Mesenchymal stem cell (in vitro differentiated cells and primary cell): ENCODE measurements at regions not wholly inside any gene's neighbourhood (a gene's known extent, or its start where the extent isn't known, plus 50 kb on each side); places are given as distances from the start of the nearest gene placed in this dataset.

Experiments used
- DNase-seq: peaks from one replicate; pipeline ENCODE4 v3.0.0-alpha.2; 2013
- H2AFZ ChIP-seq: one replicate; pipeline ENCODE4 v1.6.1; 2013; ENCODE audit warnings: low read depth, mild to moderate bottlenecking, control low read depth, inconsistent platforms, low read length, moderate library complexity
- H2AK5ac ChIP-seq: 2 replicates; pipeline ENCODE4 v1.6.1; 2013; ENCODE audit warnings: low read length, moderate library complexity, mild to moderate bottlenecking, inconsistent platforms; ENCODE audit not compliant: severe bottlenecking
- H2BK120ac ChIP-seq: one replicate; pipeline ENCODE4 v1.6.1; 2013; ENCODE audit warnings: low read depth, mild to moderate bottlenecking, inconsistent platforms, low read length, moderate library complexity
- H2BK12ac ChIP-seq, 2 experiments: one replicate each; pipeline ENCODE4 v1.6.1; 2013; ENCODE audit warnings: inconsistent platforms in 2 of 2, low read length in 2 of 2, mild to moderate bottlenecking in 2 of 2, moderate library complexity in 2 of 2, control low read depth in 1 of 2
- H2BK15ac ChIP-seq: one replicate; pipeline ENCODE4 v1.6.1; 2013; ENCODE audit warnings: mild to moderate bottlenecking, low read depth, inconsistent platforms; ENCODE audit not compliant: poor library complexity, severe bottlenecking
- H2BK5ac ChIP-seq: 2 replicates; pipeline ENCODE4 v1.6.1; 2013; ENCODE audit warnings: low read depth, mild to moderate bottlenecking, low read length, control low read depth, inconsistent platforms; ENCODE audit not compliant: poor library complexity, severe bottlenecking
- H3K14ac ChIP-seq, 2 experiments: one replicate each; pipeline ENCODE4 v1.6.1; 2013; ENCODE audit warnings: inconsistent platforms in 2 of 2, low read length in 2 of 2, control low read depth in 1 of 2, mild to moderate bottlenecking in 1 of 2, moderate library complexity in 1 of 2
- H3K18ac ChIP-seq, 2 experiments: one replicate each; pipeline ENCODE4 v1.6.1; 2013; ENCODE audit warnings: inconsistent platforms in 2 of 2, low read length in 2 of 2, control low read depth in 1 of 2, low read depth in 1 of 2, mild to moderate bottlenecking in 1 of 2
- H3K23ac ChIP-seq, 2 experiments: one replicate each; pipeline ENCODE4 v1.6.1; 2013; ENCODE audit warnings: inconsistent platforms in 2 of 2, low read length in 2 of 2, mild to moderate bottlenecking in 2 of 2, moderate library complexity in 2 of 2, control low read depth in 1 of 2
- H3K27ac ChIP-seq: 2 replicates; pipeline ENCODE4 v1.5.1; 2013; ENCODE audit warnings: mild to moderate bottlenecking, moderate library complexity, low read length, control low read depth, inconsistent platforms; ENCODE audit not compliant: poor library complexity, severe bottlenecking
- H3K27me3 ChIP-seq, 2 experiments: 2 replicates each; pipeline versions ENCODE4 v1.6.1 to v1.7.0; 2013; ENCODE audit warnings: low read length in 2 of 2, mild to moderate bottlenecking in 2 of 2, moderate library complexity in 2 of 2, control low read depth in 1 of 2, inconsistent platforms in 1 of 2; ENCODE audit not compliant: control insufficient read depth in 1 of 2, insufficient read depth in 1 of 2
- H3K36me3 ChIP-seq, 2 experiments: 2 replicates each; pipeline versions ENCODE4 v1.6.1 to v1.7.0; 2013; ENCODE audit warnings: low read length in 2 of 2, control low read depth in 1 of 2, inconsistent platforms in 1 of 2, low read depth in 1 of 2, mild to moderate bottlenecking in 1 of 2; ENCODE audit not compliant: insufficient read depth in 2 of 2, control insufficient read depth in 1 of 2
- H3K4ac ChIP-seq, 2 experiments: one replicate each; pipeline ENCODE4 v1.6.1; 2013; ENCODE audit warnings: inconsistent platforms in 2 of 2, low read length in 2 of 2, mild to moderate bottlenecking in 2 of 2, moderate library complexity in 2 of 2, control low read depth in 1 of 2, low read depth in 1 of 2
- H3K4me1 ChIP-seq: 2 replicates; pipeline ENCODE4 v1.6.1; 2013; ENCODE audit warnings: low read depth, low read length, control low read depth; ENCODE audit not compliant: control insufficient read depth, insufficient read depth
- H3K4me2 ChIP-seq: 2 replicates; pipeline ENCODE4 v1.6.1; 2013; ENCODE audit warnings: low read length, mild to moderate bottlenecking, inconsistent platforms; ENCODE audit not compliant: poor library complexity, severe bottlenecking
- H3K4me3 ChIP-seq, 2 experiments: 2 replicates each; pipeline versions ENCODE4 v1.5.1 to v1.7.0; 2013; ENCODE audit warnings: low read length in 2 of 2, mild to moderate bottlenecking in 2 of 2, control low read depth in 1 of 2, low read depth in 1 of 2; ENCODE audit not compliant: insufficient read depth in 1 of 2
- H3K79me1 ChIP-seq: replicated peaks from 2 replicates; pipeline ENCODE4 v1.6.1; 2013; ENCODE audit warnings: mild to moderate bottlenecking, control low read depth, low read length, inconsistent platforms; ENCODE audit not compliant: poor library complexity, severe bottlenecking
- H3K9ac ChIP-seq: 2 replicates; pipeline ENCODE4 v1.7.0; 2013; ENCODE audit warnings: mild to moderate bottlenecking, low read length, moderate library complexity
- H3K9me3 ChIP-seq: 2 replicates; pipeline ENCODE4 v1.7.0; 2013; ENCODE audit warnings: mild to moderate bottlenecking, low read length; ENCODE audit not compliant: control insufficient read depth
- H4K8ac ChIP-seq: one replicate; pipeline ENCODE4 v1.6.1; 2013; ENCODE audit warnings: inconsistent platforms, mild to moderate bottlenecking, low read length, moderate library complexity
- H4K91ac ChIP-seq: one replicate; pipeline ENCODE4 v1.6.1; 2013; ENCODE audit warnings: mild to moderate bottlenecking, low read length, inconsistent platforms
- whole genome bisulfite sequencing: methylation state at CpG from one replicate; pipeline ENCODE4 v1.1.7; 2013; ENCODE audit warnings: mixed read lengths; 5-methylcytosine and 5-hydroxymethylcytosine counted together

- no peak overlapping the region for H4K8ac ChIP-seq
- H2BK15ac ChIP-seq = no peak overlapping the region
- H3K27me3 ChIP-seq = no peaks in the 10 kb centered on the region
- no peak overlapping the region for H2BK12ac ChIP-seq
- H3K4me1 ChIP-seq = peaks cover 4% of the 10 kb centered on the region
- peaks cover 45% of the 10 kb centered on the region for H3K79me1 ChIP-seq
- peak overlapping the region in 1 of 2 experiments; percentile 23 for H3K18ac ChIP-seq
- no peak overlapping the region for H3K4me3 ChIP-seq
- H4K91ac ChIP-seq = no peak overlapping the region
- no peaks in the 10 kb centered on the region for H3K9me3 ChIP-seq
- no peak for DNase-seq
- no peak overlapping the region for H3K14ac ChIP-seq
- 93% methylated on average over 10 of the region's 10 CpGs for WGBS
- no peak overlapping the region for H3K4ac ChIP-seq
- H3K23ac ChIP-seq = no peak overlapping the region
- no peak overlapping the region for H3K27ac ChIP-seq
- H3K4me2 ChIP-seq = no peak overlapping the region
- H3K36me3 ChIP-seq = peaks cover 0 to 21% of the 10 kb centered on the region in 2 experiments
- H2AFZ ChIP-seq = no peak overlapping the region
- no peak overlapping the region for H2AK5ac ChIP-seq
- H2BK120ac ChIP-seq = no peak overlapping the region
- no peak overlapping the region for H2BK5ac ChIP-seq
- H3K9ac ChIP-seq = no peak overlapping the region
These were observed 164.4 kb upstream of the CIBAR2 start for GRCh38 chr16:85276721-85277120.

- H3K14ac ChIP-seq = no peak overlapping the region
- H3K9me3 ChIP-seq = no peaks in the 10 kb centered on the region
- H2BK12ac ChIP-seq = no peak overlapping the region
- H2BK15ac ChIP-seq = no peak overlapping the region
- no peak overlapping the region for H3K4me2 ChIP-seq
- no peak overlapping the region for H4K91ac ChIP-seq
- no peak overlapping the region for H3K4ac ChIP-seq
- no peak overlapping the region for H3K27ac ChIP-seq
- H2BK120ac ChIP-seq = no peak overlapping the region
- H2AK5ac ChIP-seq = no peak overlapping the region
- H3K79me1 ChIP-seq = peaks cover 55% of the 10 kb centered on the region
- no peak overlapping the region for H3K18ac ChIP-seq
- DNase-seq = no peak
- H2BK5ac ChIP-seq = no peak overlapping the region
- WGBS = 70% methylated on average over 11 of the region's 11 CpGs
- peak overlapping the region; percentile 24 for H4K8ac ChIP-seq
- no peak overlapping the region for H3K4me3 ChIP-seq
- no peaks in the 10 kb centered on the region for H3K27me3 ChIP-seq
- no peak overlapping the region for H2AFZ ChIP-seq
- H3K23ac ChIP-seq = no peak overlapping the region
- H3K36me3 ChIP-seq = peaks cover 0 to 23% of the 10 kb centered on the region in 2 experiments
- H3K9ac ChIP-seq = no peak overlapping the region
- peaks cover 8% of the 10 kb centered on the region for H3K4me1 ChIP-seq
These were observed 166.6 kb upstream of the CIBAR2 start for GRCh38 chr16:85278839-85279238.

- 93% methylated on average over 4 of the region's 4 CpGs for WGBS
- H3K18ac ChIP-seq = no peak overlapping the region
- H3K36me3 ChIP-seq = peaks cover 0 to 23% of the 10 kb centered on the region in 2 experiments
- no peaks in the 10 kb centered on the region for H3K9me3 ChIP-seq
- no peak overlapping the region for H3K4me2 ChIP-seq
- peaks cover 60% of the 10 kb centered on the region for H3K79me1 ChIP-seq
- H2BK120ac ChIP-seq = no peak overlapping the region
- no peak overlapping the region for H2AK5ac ChIP-seq
- no peak overlapping the region for H2BK15ac ChIP-seq
- no peak overlapping the region for H3K4me3 ChIP-seq
- no peak overlapping the region for H4K8ac ChIP-seq
- H3K4me1 ChIP-seq = peaks cover 8% of the 10 kb centered on the region
- H3K14ac ChIP-seq = no peak overlapping the region
- no peak overlapping the region for H3K23ac ChIP-seq
- H3K9ac ChIP-seq = no peak overlapping the region
- H2AFZ ChIP-seq = no peak overlapping the region
- no peak overlapping the region for H2BK12ac ChIP-seq
- H4K91ac ChIP-seq = no peak overlapping the region
- H3K4ac ChIP-seq = no peak overlapping the region
- no peaks in the 10 kb centered on the region for H3K27me3 ChIP-seq
- H3K27ac ChIP-seq = no peak overlapping the region
- H2BK5ac ChIP-seq = no peak overlapping the region
- no peak for DNase-seq
These were observed 167.1 kb upstream of the CIBAR2 start for GRCh38 chr16:85279402-85279801.

GRCh38 chr16:85279825-85280545 is 167.7 kb upstream of the CIBAR2 start:
- H3K27ac ChIP-seq = no peak overlapping the region
- H3K9me3 ChIP-seq = no peaks in the 10 kb centered on the region
- no peak overlapping the region for H3K14ac ChIP-seq
- H2BK120ac ChIP-seq = no peak overlapping the region
- no peak overlapping the region for H3K4me2 ChIP-seq
- no peak overlapping the region for H3K9ac ChIP-seq
- H3K4me1 ChIP-seq = peaks cover 8% of the 10 kb centered on the region
- 94% methylated on average over 20 of the region's 21 CpGs for WGBS
- H3K4ac ChIP-seq = no peak overlapping the region
- H2BK5ac ChIP-seq = no peak overlapping the region
- H3K18ac ChIP-seq = no peak overlapping the region
- no peak overlapping the region for H2BK15ac ChIP-seq
- DNase-seq = no peak
- no peak overlapping the region for H3K4me3 ChIP-seq
- H4K91ac ChIP-seq = no peak overlapping the region
- H2AK5ac ChIP-seq = no peak overlapping the region
- no peak overlapping the region for H2AFZ ChIP-seq
- H2BK12ac ChIP-seq = no peak overlapping the region
- H3K79me1 ChIP-seq = peaks cover 58% of the 10 kb centered on the region
- H3K36me3 ChIP-seq = peaks cover 0 to 18% of the 10 kb centered on the region in 2 experiments
- no peak overlapping the region for H3K23ac ChIP-seq
- no peak overlapping the region for H4K8ac ChIP-seq
- no peaks in the 10 kb centered on the region for H3K27me3 ChIP-seq
